ENCODE measurements at regions not wholly inside any gene's neighbourhood (a gene's known extent, or its start where the extent isn't known, plus 50 kb on each side); places are given as distances from the start of the nearest gene placed in this dataset.

GRCh38 chr4:158077835-158078234, 95.0 kb downstream of the GASK1B start:
- no peak for TF ChIP-seq CTCF (IDR thresholded peaks at IDR 0.05)
- TF ChIP-seq POLR2AphosphoS5 (IDR thresholded peaks at IDR 0.05), result no peak
- TF ChIP-seq POLR2A (IDR thresholded peaks at IDR 0.05), result no peak

Measured in sigmoid colon (tissue), 4 donors.